ENCODE measurements at regions not wholly inside any gene's neighbourhood (a gene's known extent, or its start where the extent isn't known, plus 50 kb on each side); places are given as distances from the start of the nearest gene placed in this dataset.
"Not testable (repeated sequence)": the region's sequence is repeated elsewhere in the genome, so short reads cannot be mapped to it uniquely, and the experiment has no call there.

GRCh38 chr6:80792151-80792550 lies 685.7 kb downstream of the BCKDHB start:
- H3K9me3 ChIP-seq = no peaks in the 10 kb centered on the region
- intact Hi-C loops (cut with DNase I) = no loop called here
- H3K4me3 ChIP-seq = no peak overlapping the region
- H3K27me3 ChIP-seq (replicated peaks; ENCODE audit: insufficient read depth) = no peaks in the 10 kb centered on the region
- no peaks in the 10 kb centered on the region for H3K36me3 ChIP-seq
- DNase-seq (ENCODE audit: low spot score) = no peak
- TF ChIP-seq, protein P1, sequence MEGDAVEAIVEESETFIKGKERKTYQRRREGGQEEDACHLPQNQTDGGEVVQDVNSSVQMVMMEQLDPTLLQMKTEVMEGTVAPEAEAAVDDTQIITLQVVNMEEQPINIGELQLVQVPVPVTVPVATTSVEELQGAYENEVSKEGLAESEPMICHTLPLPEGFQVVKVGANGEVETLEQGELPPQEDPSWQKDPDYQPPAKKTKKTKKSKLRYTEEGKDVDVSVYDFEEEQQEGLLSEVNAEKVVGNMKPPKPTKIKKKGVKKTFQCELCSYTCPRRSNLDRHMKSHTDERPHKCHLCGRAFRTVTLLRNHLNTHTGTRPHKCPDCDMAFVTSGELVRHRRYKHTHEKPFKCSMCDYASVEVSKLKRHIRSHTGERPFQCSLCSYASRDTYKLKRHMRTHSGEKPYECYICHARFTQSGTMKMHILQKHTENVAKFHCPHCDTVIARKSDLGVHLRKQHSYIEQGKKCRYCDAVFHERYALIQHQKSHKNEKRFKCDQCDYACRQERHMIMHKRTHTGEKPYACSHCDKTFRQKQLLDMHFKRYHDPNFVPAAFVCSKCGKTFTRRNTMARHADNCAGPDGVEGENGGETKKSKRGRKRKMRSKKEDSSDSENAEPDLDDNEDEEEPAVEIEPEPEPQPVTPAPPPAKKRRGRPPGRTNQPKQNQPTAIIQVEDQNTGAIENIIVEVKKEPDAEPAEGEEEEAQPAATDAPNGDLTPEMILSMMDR (IDR thresholded peaks at IDR 0.05) = no peak
- no peak for TF ChIP-seq POLR2AphosphoS5 (IDR thresholded peaks at IDR 0.05)
- no peak for TF ChIP-seq POLR2A (IDR thresholded peaks at IDR 0.05)
- no peaks in the 10 kb centered on the region for H3K4me1 ChIP-seq (replicated peaks)
- H3K27ac ChIP-seq = no peak overlapping the region

DNA sequence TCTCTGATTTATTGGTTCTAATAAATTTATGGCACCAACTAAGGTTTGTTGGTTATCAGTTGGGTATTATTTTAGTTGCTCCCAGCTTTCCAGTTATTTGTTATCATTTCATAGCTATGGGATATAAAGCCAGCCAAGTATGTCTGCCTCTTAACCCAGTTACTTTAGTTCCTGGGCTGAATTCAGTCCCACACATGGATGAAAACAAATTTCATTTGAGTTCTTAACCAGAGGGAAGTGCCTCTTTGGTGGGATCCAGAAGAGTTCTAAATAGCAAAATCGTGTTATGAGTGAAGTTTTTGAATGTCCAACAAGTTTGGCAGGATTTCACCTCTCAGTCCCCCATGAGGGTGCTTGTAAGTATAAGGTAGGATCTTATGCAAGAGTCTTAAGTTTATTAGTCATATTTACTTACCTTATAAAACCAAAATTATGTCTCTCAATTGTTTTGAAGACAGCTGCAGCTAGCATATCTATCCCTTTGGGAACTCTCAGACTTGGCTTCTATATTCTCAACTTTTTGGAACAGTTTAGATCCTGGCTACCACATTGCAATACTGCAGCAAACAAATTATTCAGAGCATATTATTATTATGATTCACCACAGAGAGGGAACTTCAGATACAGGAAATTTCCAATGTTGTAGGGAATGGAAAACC lies 683.6 kb downstream of the BCKDHB start:
- Histone ChIP-seq H3K9me3 (no peaks in the 10 kb centered on the region), H3K36me3 (no peaks in the 10 kb centered on the region), H3K27ac (no peak overlapping the region), H3K27me3 (replicated peaks; ENCODE audit: insufficient read depth) (no peaks in the 10 kb centered on the region), H3K4me3 (no peak overlapping the region), H3K4me1 (replicated peaks) (no peaks in the 10 kb centered on the region)
- WGBS = 30% methylated on average over 1 of the region's 1 CpG
- TF ChIP-seq, protein P1 (IDR thresholded peaks at IDR 0.05) = no peak
- no peak for TF ChIP-seq POLR2A (IDR thresholded peaks at IDR 0.05)
- no peak for TF ChIP-seq POLR2AphosphoS5 (IDR thresholded peaks at IDR 0.05)
- DNase-seq (ENCODE audit: low spot score) = no peak
- intact Hi-C loops (cut with DNase I) = no loop called here

GRCh38 chr6:80783271-80783670 lies 676.8 kb downstream of the BCKDHB start:
- H3K27me3 ChIP-seq (replicated peaks; ENCODE audit: insufficient read depth); H3K4me1 ChIP-seq (replicated peaks); H3K36me3 ChIP-seq; H3K9me3 ChIP-seq; DNase-seq (ENCODE audit: low spot score); H3K27ac ChIP-seq; intact Hi-C loops (cut with DNase I); H3K4me3 ChIP-seq: not testable (repeated sequence)
- WGBS = 95% methylated on average over 12 of the region's 12 CpGs

DNA sequence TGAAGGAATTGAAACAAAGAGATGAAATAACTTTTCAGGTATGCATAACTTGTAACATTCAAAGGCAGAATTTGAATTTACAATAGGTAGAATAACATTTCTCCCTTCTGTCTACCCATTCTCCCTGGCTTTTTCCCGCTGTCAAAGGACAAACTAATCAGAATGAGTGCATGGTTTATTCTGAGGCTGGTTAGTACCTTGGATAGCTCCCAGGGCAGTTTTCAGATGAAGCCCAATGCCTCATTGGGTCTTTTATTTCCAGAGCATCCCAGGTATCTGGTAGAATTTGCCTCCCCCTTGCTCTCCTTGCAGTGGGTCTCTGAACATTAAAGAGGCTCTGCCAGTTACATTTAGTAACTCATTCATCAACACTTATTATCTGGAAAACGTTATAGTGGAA lies 665.5 kb downstream of the BCKDHB start:
- no peaks in the 10 kb centered on the region for H3K27me3 ChIP-seq (replicated peaks; ENCODE audit: insufficient read depth)
- H3K9me3 ChIP-seq = no peaks in the 10 kb centered on the region
- no peaks in the 10 kb centered on the region for H3K4me1 ChIP-seq (replicated peaks)
- TF ChIP-seq POLR2AphosphoS5 (IDR thresholded peaks at IDR 0.05) = no peak
- intact Hi-C loops (cut with DNase I) = no loop called here
- WGBS = 30% methylated on average over 2 of the region's 2 CpGs
- no peak overlapping the region for H3K27ac ChIP-seq
- no peak overlapping the region for H3K4me3 ChIP-seq
- DNase-seq (ENCODE audit: low spot score) = no peak
- H3K36me3 ChIP-seq = no peaks in the 10 kb centered on the region

DNA sequence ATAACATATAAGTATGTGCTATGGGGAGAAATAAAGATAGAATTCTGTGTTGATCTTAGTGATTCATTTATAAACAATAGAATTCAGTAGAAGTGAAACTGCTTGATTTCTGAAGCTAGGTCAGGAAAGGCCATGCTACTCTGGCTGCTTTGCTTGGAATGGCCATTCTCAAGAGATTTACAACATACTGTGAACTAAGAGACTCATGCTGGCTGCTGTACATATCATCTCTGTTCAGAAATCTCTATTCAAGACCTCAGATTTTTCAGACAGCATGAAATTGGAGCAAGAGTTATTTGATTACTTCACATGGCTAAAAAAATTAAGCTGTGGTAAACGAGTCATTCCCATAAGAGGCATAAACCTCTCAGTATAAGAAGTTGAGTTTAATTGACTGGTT lies 662.6 kb downstream of the BCKDHB start:
- no peaks in the 10 kb centered on the region for H3K9me3 ChIP-seq
- WGBS = 67% methylated on average over 1 of the region's 1 CpG
- TF ChIP-seq, protein P1 (IDR thresholded peaks at IDR 0.05) = no peak
- no peak for TF ChIP-seq POLR2AphosphoS5 (IDR thresholded peaks at IDR 0.05)
- no peak for TF ChIP-seq POLR2A (IDR thresholded peaks at IDR 0.05)
- no peaks in the 10 kb centered on the region for H3K27me3 ChIP-seq (replicated peaks; ENCODE audit: insufficient read depth)
- no peak overlapping the region for H3K4me3 ChIP-seq
- no peak overlapping the region for H3K27ac ChIP-seq
- intact Hi-C loops (cut with DNase I) = no loop called here
- H3K4me1 ChIP-seq (replicated peaks) = no peaks in the 10 kb centered on the region
- H3K36me3 ChIP-seq = no peaks in the 10 kb centered on the region
- no peak for DNase-seq (ENCODE audit: low spot score)

GRCh38 chr6:80767808-80768207 lies 661.3 kb downstream of the BCKDHB start:
- no peak overlapping the region for H3K27ac ChIP-seq
- no peak for DNase-seq (ENCODE audit: low spot score)

More at GRCh38 chr6:80767808-80768207, 661.3 kb downstream of the BCKDHB start:
- Histone ChIP-seq H3K27me3 (replicated peaks; ENCODE audit: insufficient read depth) (no peaks in the 10 kb centered on the region), H3K4me1 (replicated peaks) (no peaks in the 10 kb centered on the region), H3K4me3 (no peak overlapping the region), H3K9me3 (no peaks in the 10 kb centered on the region), H3K36me3 (no peaks in the 10 kb centered on the region)
- TF ChIP-seq POLR2AphosphoS5 (IDR thresholded peaks at IDR 0.05) = no peak
- TF ChIP-seq, protein P1 (IDR thresholded peaks at IDR 0.05) = no peak
- no peak for TF ChIP-seq POLR2A (IDR thresholded peaks at IDR 0.05)
- intact Hi-C loops (cut with DNase I) = no loop called here
- 39% methylated on average over 2 of the region's 2 CpGs for WGBS

Data from prostate gland (tissue), 2 donors.